ENCODE measurements at regions not wholly inside any gene's neighbourhood (a gene's known extent, or its start where the extent isn't known, plus 50 kb on each side); places are given as distances from the start of the nearest gene placed in this dataset.

GRCh38 chr5:158532739-158533138 is 567.0 kb downstream of the EBF1 start:
- no peak for TF ChIP-seq CTCF (IDR thresholded peaks at IDR 0.05; ENCODE audit: borderline replicate concordance, extremely low read depth, low read length, poor library complexity, severe bottlenecking)
- no peak for TF ChIP-seq EZH2 (IDR thresholded peaks at IDR 0.05; ENCODE audit: borderline replicate concordance, low read depth, low read length, severe bottlenecking)
